ENCODE measurements at regions not wholly inside any gene's neighbourhood (a gene's known extent, or its start where the extent isn't known, plus 50 kb on each side); places are given as distances from the start of the nearest gene placed in this dataset.

DNA sequence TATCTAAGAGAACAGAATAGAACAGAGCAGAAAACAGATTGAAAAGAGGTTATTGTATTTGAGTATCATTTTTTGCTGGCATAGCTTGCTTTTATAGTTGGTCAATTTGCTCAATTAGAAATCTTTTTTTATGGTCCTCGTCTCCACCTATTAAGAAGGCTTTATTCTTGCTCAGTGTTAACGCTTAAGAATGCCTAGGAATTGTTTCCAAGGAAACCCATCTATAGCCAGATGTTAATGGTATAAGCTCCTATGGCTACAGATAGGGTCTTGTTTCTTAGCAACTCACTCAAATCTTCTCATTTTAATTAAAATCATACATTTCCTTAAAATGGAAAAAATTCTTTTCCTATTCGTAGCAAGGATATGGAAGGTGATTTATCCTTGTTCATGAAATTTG lies 392.3 kb downstream of the TMEM135 start:
- Mint-ChIP-seq H3K27me3 (ENCODE audit: low read depth) (no peaks in the 10 kb centered on the region), H3K27ac (ENCODE audit: unreplicated experiment) (no peak overlapping the region), H3K36me3 (ENCODE audit: low read depth) (peaks cover 2% of the 10 kb centered on the region), H3K4me3 (no peak overlapping the region), H3K9me3 (peaks cover 5% of the 10 kb centered on the region), H3K4me1 (peaks cover 25% of the 10 kb centered on the region)
- DNase-seq (ENCODE audit: low read depth, low spot score), result no peak
- TF ChIP-seq, protein P1, sequence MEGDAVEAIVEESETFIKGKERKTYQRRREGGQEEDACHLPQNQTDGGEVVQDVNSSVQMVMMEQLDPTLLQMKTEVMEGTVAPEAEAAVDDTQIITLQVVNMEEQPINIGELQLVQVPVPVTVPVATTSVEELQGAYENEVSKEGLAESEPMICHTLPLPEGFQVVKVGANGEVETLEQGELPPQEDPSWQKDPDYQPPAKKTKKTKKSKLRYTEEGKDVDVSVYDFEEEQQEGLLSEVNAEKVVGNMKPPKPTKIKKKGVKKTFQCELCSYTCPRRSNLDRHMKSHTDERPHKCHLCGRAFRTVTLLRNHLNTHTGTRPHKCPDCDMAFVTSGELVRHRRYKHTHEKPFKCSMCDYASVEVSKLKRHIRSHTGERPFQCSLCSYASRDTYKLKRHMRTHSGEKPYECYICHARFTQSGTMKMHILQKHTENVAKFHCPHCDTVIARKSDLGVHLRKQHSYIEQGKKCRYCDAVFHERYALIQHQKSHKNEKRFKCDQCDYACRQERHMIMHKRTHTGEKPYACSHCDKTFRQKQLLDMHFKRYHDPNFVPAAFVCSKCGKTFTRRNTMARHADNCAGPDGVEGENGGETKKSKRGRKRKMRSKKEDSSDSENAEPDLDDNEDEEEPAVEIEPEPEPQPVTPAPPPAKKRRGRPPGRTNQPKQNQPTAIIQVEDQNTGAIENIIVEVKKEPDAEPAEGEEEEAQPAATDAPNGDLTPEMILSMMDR (conservative IDR thresholded peaks at IDR 0.05), result no peak

DNA sequence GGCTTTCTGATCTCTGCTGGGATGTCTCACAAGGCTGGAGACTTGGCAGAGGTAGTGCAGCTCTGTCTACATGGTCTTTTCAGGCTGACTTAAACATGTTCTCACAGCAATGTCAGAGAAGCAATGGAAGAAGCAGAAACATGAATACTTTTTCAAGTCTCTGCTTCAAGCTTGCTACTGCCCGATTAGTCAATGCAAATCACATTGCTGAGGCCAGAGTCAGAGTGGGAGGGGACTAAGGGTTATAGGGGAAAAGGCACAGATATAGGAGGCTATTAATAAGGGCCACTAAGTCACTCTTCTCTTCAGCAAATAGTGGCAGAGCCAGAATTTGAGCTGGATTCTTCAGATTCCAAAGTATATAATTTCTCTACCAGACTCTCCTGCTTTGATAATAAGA lies 390.5 kb downstream of the TMEM135 start:
- Mint-ChIP-seq H3K36me3 (ENCODE audit: low read depth) (peaks cover 2% of the 10 kb centered on the region), H3K27me3 (ENCODE audit: low read depth) (peaks cover 2% of the 10 kb centered on the region), H3K4me1 (peaks cover 25% of the 10 kb centered on the region), H3K27ac (ENCODE audit: unreplicated experiment) (no peak overlapping the region), H3K9me3 (peaks cover 5% of the 10 kb centered on the region), H3K4me3 (no peak overlapping the region)
- TF ChIP-seq, protein P1 (conservative IDR thresholded peaks at IDR 0.05), result no peak
- DNase-seq (ENCODE audit: low read depth, low spot score), result no peak

DNA sequence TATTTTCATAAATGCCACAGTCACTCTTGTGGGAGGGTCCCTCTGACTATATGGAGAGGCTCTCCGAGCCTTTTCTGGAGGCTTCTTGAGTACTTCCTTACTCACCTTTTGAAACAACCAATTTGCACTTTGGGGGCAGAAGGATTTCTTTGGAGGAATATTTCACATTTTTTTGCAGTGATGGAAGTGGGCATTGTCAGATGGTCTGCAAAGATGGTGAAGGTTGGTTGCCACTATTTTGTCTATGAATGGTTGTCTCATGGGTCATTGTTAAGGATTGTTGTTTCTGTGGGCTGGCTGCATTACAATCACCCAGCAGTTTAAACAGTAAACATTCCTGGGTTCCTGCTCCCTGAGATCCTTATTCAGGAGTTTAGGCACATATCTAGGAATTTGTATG lies 388.2 kb downstream of the TMEM135 start:
- Mint-ChIP-seq H3K4me3 (no peak overlapping the region), H3K27me3 (ENCODE audit: low read depth) (peaks cover 3% of the 10 kb centered on the region), H3K4me1 (peaks cover 12% of the 10 kb centered on the region), H3K27ac (ENCODE audit: unreplicated experiment) (no peak overlapping the region), H3K9me3 (no peaks in the 10 kb centered on the region), H3K36me3 (ENCODE audit: low read depth) (no peaks in the 10 kb centered on the region)
- TF ChIP-seq, protein P1 (conservative IDR thresholded peaks at IDR 0.05), result no peak
- DNase-seq (ENCODE audit: low read depth, low spot score), result no peak

DNA sequence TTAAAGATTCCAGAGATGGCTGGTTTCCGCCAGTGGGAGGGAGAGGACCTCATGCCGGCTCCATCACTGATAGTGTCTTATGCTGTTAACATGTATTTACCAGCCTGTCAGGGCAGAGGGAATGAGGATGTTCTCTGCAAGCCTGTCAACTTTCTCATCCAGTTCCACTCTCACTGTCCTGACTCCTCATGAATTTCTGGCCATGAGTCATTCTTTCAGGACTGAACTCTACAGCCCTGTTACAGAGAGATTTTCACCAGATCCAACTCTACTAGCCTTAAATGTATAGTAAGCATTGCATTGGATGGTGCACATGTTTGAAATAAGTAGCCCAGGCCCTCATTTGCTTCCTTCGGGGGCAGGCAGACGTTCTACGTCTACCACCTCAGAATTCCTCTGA lies 387.7 kb downstream of the TMEM135 start:
- Mint-ChIP-seq H3K4me3 (no peak overlapping the region), H3K4me1 (peaks cover 7% of the 10 kb centered on the region), H3K27ac (ENCODE audit: unreplicated experiment) (no peak overlapping the region), H3K36me3 (ENCODE audit: low read depth) (no peaks in the 10 kb centered on the region), H3K9me3 (no peaks in the 10 kb centered on the region), H3K27me3 (ENCODE audit: low read depth) (peaks cover 3% of the 10 kb centered on the region)
- TF ChIP-seq, protein P1 (conservative IDR thresholded peaks at IDR 0.05), result no peak
- DNase-seq (ENCODE audit: low read depth, low spot score), result no peak

DNA sequence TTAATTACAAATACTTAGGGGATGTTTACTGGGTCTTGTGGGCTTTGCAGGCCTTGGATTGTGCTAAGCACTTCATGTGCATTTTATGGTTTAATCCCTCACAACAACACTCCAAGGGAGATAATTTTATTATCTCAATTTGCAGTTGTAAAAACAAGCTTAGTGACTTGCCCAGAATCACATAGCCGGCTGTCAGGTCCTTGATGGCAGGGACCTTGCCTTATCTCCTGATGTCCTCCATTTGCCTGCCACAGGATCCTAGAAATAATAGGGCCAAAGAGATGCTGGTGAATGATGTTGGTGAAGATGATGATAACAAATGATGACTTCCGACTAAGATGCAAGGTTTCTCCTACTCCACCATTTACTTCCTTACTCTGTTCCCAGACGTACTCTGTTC lies 385.4 kb downstream of the TMEM135 start:
- TF ChIP-seq, protein P1 (conservative IDR thresholded peaks at IDR 0.05), result no peak
- Mint-ChIP-seq H3K4me1 (no peaks in the 10 kb centered on the region), H3K27ac (ENCODE audit: unreplicated experiment) (no peak overlapping the region), H3K27me3 (ENCODE audit: low read depth) (peaks cover 3% of the 10 kb centered on the region), H3K4me3 (no peak overlapping the region), H3K36me3 (ENCODE audit: low read depth) (no peaks in the 10 kb centered on the region), H3K9me3 (no peaks in the 10 kb centered on the region)
- no peak for DNase-seq (ENCODE audit: low read depth, low spot score)

DNA sequence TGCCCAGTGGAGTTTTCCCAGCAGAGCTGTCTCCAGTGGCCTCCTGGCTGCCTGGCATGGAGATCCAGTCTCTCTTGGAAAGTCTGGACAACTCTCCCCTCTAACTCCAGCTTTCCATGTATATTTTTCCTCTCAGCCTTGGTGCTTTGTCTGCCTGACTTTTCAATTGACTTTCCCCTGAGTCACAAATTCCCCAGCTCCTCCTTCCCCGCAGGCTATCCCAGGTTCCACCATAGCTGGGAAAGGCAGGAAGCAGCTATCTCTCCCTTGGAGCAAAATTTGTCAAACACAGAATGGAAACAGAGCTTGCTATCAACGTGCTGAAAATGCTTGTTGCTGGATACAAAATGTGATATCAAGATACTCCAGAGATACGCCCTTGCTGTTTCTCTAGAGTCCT lies 384.8 kb downstream of the TMEM135 start:
- Mint-ChIP-seq H3K4me1 (no peaks in the 10 kb centered on the region), H3K4me3 (no peak overlapping the region), H3K9me3 (no peaks in the 10 kb centered on the region), H3K27ac (ENCODE audit: unreplicated experiment) (no peak overlapping the region), H3K36me3 (ENCODE audit: low read depth) (no peaks in the 10 kb centered on the region), H3K27me3 (ENCODE audit: low read depth) (peaks cover 3% of the 10 kb centered on the region)
- no peak for DNase-seq (ENCODE audit: low read depth, low spot score)
- TF ChIP-seq, protein P1 (conservative IDR thresholded peaks at IDR 0.05), result no peak
